Mesendoderm (in vitro differentiated cells): ENCODE measurements at regions not wholly inside any gene's neighbourhood (a gene's known extent, or its start where the extent isn't known, plus 50 kb on each side); places are given as distances from the start of the nearest gene placed in this dataset.
"Not testable (repeated sequence)": the region's sequence is repeated elsewhere in the genome, so short reads cannot be mapped to it uniquely, and the experiment has no call there.

Experiments used
- DNase-seq: peaks from one replicate; pipeline ENCODE4 v3.0.0; 2013
- H2AK5ac ChIP-seq: 2 replicates; pipeline ENCODE4 v1.6.1; 2013; ENCODE audit warnings: low read length, inconsistent platforms
- H2BK120ac ChIP-seq: 2 replicates; pipeline ENCODE4 v1.6.1; 2013; ENCODE audit warnings: low read depth, mild to moderate bottlenecking, low read length, moderate library complexity, mixed read lengths
- H2BK15ac ChIP-seq: replicated peaks from 2 replicates; pipeline ENCODE4 v1.6.1; 2013; ENCODE audit warnings: low read depth, mild to moderate bottlenecking, moderate library complexity
- H2BK5ac ChIP-seq: 2 replicates; pipeline ENCODE4 v1.6.1; 2013; ENCODE audit warnings: low read length, inconsistent platforms
- H3K18ac ChIP-seq: 2 replicates; pipeline ENCODE4 v1.6.1; 2013; ENCODE audit warnings: mild to moderate bottlenecking, low read length, mixed read lengths
- H3K23ac ChIP-seq: one replicate; pipeline ENCODE4 v1.6.1; 2013; ENCODE audit warnings: low read length
- H3K27ac ChIP-seq: 2 replicates; pipeline ENCODE4 v1.5.1; 2013; ENCODE audit warnings: low read depth, mild to moderate bottlenecking, inconsistent platforms, low read length, moderate library complexity
- H3K27me3 ChIP-seq: 2 replicates; pipeline ENCODE4 v1.6.1; 2013; ENCODE audit warnings: low read length, control low read depth, mild to moderate bottlenecking, inconsistent platforms; ENCODE audit not compliant: insufficient read depth, poor library complexity
- H3K36me3 ChIP-seq: 2 replicates; pipeline ENCODE4 v1.6.1; 2013; ENCODE audit warnings: low read length, inconsistent platforms; ENCODE audit not compliant: control insufficient read depth, insufficient read depth
- H3K4ac ChIP-seq: one replicate; pipeline ENCODE4 v1.6.1; 2013; ENCODE audit warnings: low read depth, mild to moderate bottlenecking, low read length, moderate library complexity
- H3K4me1 ChIP-seq: 2 replicates; pipeline ENCODE4 v1.6.1; 2013; ENCODE audit warnings: low read depth, low read length, inconsistent platforms; ENCODE audit not compliant: control insufficient read depth
- H3K4me2 ChIP-seq: 2 replicates; pipeline ENCODE4 v1.6.1; 2013; ENCODE audit warnings: low read length
- H3K4me3 ChIP-seq: 2 replicates; pipeline ENCODE4 v1.5.1; 2013; ENCODE audit warnings: mild to moderate bottlenecking, low read length
- H3K56ac ChIP-seq: one replicate; pipeline ENCODE4 v1.6.1; 2013; ENCODE audit warnings: low read length
- H3K79me1 ChIP-seq: 2 replicates; pipeline ENCODE4 v1.6.1; 2013; ENCODE audit warnings: low read length, inconsistent platforms
- H3K79me2 ChIP-seq: 2 replicates; pipeline ENCODE4 v1.6.1; 2013; ENCODE audit warnings: mild to moderate bottlenecking, low read length; ENCODE audit not compliant: control insufficient read depth, insufficient read depth
- H3K9ac ChIP-seq: 2 replicates; pipeline ENCODE4 v1.6.1; 2013; ENCODE audit warnings: low read length, inconsistent platforms
- H4K5ac ChIP-seq: one replicate; pipeline ENCODE4 v1.6.1; 2013; ENCODE audit warnings: low read length
- H4K8ac ChIP-seq: one replicate; pipeline ENCODE4 v1.6.1; 2013; ENCODE audit warnings: low read depth, mild to moderate bottlenecking, control low read depth, low read length, moderate library complexity
- WGBS: extraction: QIAGEN DNeasy Blood & Tissue Kit; methylation state at CpG from one replicate; pipeline ENCODE4 v1.1.7; 2013; ENCODE audit warnings: low lambda C conversion rate, missing lambda C conversion rate; ENCODE audit not compliant: insufficient coverage; ENCODE audit errors: extremely low coverage; 5-methylcytosine and 5-hydroxymethylcytosine counted together

GRCh38 chr9:66152406-66152805 is 415.5 kb downstream of the FOXD4L4 start:
- not testable (repeated sequence) for H3K79me2 ChIP-seq, H3K4ac ChIP-seq, H3K36me3 ChIP-seq, H3K56ac ChIP-seq, H2BK15ac ChIP-seq, H3K4me3 ChIP-seq, H3K18ac ChIP-seq, H2BK120ac ChIP-seq, H3K27ac ChIP-seq, H2AK5ac ChIP-seq, H4K5ac ChIP-seq, DNase-seq, H3K4me1 ChIP-seq, H3K23ac ChIP-seq, H3K9ac ChIP-seq, H3K4me2 ChIP-seq, H2BK5ac ChIP-seq, H3K79me1 ChIP-seq, H3K27me3 ChIP-seq, H4K8ac ChIP-seq
- no CpG with 5 or more reads among the region's 30 CpGs for WGBS

GRCh38 chr9:66153021-66153725 is 416.2 kb downstream of the FOXD4L4 start:
- H3K27ac ChIP-seq, H3K4me1 ChIP-seq, H2BK15ac ChIP-seq, H3K18ac ChIP-seq, H3K4me3 ChIP-seq, H3K79me1 ChIP-seq, H4K5ac ChIP-seq, H2BK120ac ChIP-seq, H3K27me3 ChIP-seq, H2AK5ac ChIP-seq, H3K79me2 ChIP-seq, H3K36me3 ChIP-seq, H2BK5ac ChIP-seq, H4K8ac ChIP-seq, H3K4ac ChIP-seq, H3K9ac ChIP-seq, H3K4me2 ChIP-seq, H3K56ac ChIP-seq, H3K23ac ChIP-seq: not testable (repeated sequence)
- no CpG with 5 or more reads among the region's 59 CpGs for WGBS
- DNase-seq: peak; percentile 85

- H3K4me1 ChIP-seq, H3K27me3 ChIP-seq, H4K8ac ChIP-seq, H3K18ac ChIP-seq, H3K23ac ChIP-seq, H3K4ac ChIP-seq, H3K9ac ChIP-seq, DNase-seq, H4K5ac ChIP-seq, H3K56ac ChIP-seq, H3K79me1 ChIP-seq, H3K36me3 ChIP-seq, H2BK5ac ChIP-seq, H3K4me3 ChIP-seq, H3K79me2 ChIP-seq, H3K27ac ChIP-seq, H2AK5ac ChIP-seq, H3K4me2 ChIP-seq, H2BK15ac ChIP-seq, H2BK120ac ChIP-seq: not testable (repeated sequence)
- WGBS: no CpG with 5 or more reads among the region's 40 CpGs
Observed at GRCh38 chr9:66153971-66154691, 417.2 kb downstream of the FOXD4L4 start.

- H2BK5ac ChIP-seq, H3K4me3 ChIP-seq, H3K4ac ChIP-seq, H3K27me3 ChIP-seq, H3K18ac ChIP-seq, H3K27ac ChIP-seq, H2AK5ac ChIP-seq, H3K36me3 ChIP-seq, H2BK120ac ChIP-seq, H4K5ac ChIP-seq, H3K9ac ChIP-seq, H3K79me2 ChIP-seq, H3K56ac ChIP-seq, DNase-seq, H3K23ac ChIP-seq, H2BK15ac ChIP-seq, H3K79me1 ChIP-seq, H3K4me2 ChIP-seq, H3K4me1 ChIP-seq, H4K8ac ChIP-seq: not testable (repeated sequence)
- no CpG with 5 or more reads among the region's 7 CpGs for WGBS
Observed at GRCh38 chr9:66182316-66182715, 445.4 kb downstream of the FOXD4L4 start.

GRCh38 chr9:66183648-66184047 is 446.7 kb downstream of the FOXD4L4 start:
- DNase-seq, H3K36me3 ChIP-seq, H3K79me2 ChIP-seq, H2BK120ac ChIP-seq, H4K5ac ChIP-seq, H3K4ac ChIP-seq, H3K4me3 ChIP-seq, H2AK5ac ChIP-seq, H3K27me3 ChIP-seq, H3K79me1 ChIP-seq, H4K8ac ChIP-seq, H3K27ac ChIP-seq, H2BK5ac ChIP-seq, H3K4me2 ChIP-seq, H3K4me1 ChIP-seq, H3K23ac ChIP-seq, H3K18ac ChIP-seq, H2BK15ac ChIP-seq, H3K56ac ChIP-seq, H3K9ac ChIP-seq: not testable (repeated sequence)
- WGBS: no CpG with 5 or more reads among the region's 2 CpGs
